Occipital lobe (tissue), 1 donor: ENCODE measurements at regions not wholly inside any gene's neighbourhood (a gene's known extent, or its start where the extent isn't known, plus 50 kb on each side); places are given as distances from the start of the nearest gene placed in this dataset.

Experiments
- DNase-seq: peaks from one replicate; lab custom pipeline; 2025; lab: John Stamatoyannopoulos, UW

- no peak for DNase-seq
Measured at GRCh38 chr3:8197384-8197783, 304.2 kb upstream of the LMCD1 start.

GRCh38 chr3:8198605-8199004 lies 303.0 kb upstream of the LMCD1 start:
- DNase-seq: no peak

DNA sequence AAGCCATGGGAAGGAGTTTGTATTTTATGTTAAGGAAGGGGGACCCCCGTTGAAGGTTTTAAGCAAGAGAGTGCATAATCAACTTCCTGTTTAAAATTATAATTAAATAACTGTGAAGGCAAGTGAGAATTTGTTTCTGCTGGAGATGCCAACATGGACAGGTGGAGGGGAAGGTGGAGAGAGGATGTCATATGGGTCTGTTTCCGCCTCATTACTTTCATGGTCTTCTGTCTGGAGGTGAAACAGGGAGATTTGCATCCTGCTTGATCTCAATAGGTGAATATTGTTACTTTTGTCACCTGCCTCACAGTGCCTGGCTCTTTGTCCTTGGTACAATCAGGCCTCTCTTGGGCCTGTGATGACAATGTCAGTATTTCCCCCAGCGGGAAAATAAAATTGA lies 300.6 kb upstream of the LMCD1 start:
- DNase-seq: no peak

DNA sequence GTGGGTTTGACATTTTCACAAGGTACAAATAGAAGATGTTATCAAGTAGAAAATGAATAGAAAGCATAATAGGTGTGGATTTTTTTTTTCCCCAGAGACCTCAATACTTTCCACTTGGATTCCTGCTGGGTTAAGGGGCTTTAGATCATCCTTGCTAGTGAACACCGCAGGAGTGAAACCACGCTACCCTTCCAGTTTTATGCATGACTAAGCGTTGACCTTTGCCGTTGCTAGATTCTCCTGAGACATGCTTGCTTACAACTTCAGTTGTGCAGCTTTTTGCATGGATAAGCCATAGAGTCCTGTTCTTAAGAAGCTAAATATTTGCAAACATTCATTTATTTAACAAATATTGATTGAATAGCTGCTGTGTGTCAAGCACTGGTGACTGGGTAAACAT lies 299.7 kb upstream of the LMCD1 start:
- no peak for DNase-seq

DNA sequence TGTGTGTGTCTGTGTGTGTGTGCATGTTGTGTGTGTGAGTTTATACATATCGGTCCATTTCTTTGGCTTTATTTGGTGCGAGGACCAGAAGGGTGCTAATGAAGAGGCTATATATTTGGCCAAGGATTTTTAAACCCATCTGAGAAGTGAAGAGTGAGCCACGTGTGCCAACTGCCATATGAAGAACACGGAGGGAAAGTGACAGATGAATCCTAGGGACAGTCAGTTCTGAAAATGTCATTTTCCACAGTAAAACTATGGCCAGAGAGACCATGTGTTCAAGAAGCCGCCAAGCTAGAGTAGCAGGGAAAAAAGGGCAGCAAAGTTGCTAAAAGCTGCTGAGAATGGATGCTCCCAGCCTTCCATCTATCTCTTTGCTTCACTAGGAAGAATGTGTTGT lies 297.3 kb upstream of the LMCD1 start:
- DNase-seq: no peak

GRCh38 chr3:8204853-8205650 lies 296.6 kb upstream of the LMCD1 start:
- DNase-seq: no peak

DNA sequence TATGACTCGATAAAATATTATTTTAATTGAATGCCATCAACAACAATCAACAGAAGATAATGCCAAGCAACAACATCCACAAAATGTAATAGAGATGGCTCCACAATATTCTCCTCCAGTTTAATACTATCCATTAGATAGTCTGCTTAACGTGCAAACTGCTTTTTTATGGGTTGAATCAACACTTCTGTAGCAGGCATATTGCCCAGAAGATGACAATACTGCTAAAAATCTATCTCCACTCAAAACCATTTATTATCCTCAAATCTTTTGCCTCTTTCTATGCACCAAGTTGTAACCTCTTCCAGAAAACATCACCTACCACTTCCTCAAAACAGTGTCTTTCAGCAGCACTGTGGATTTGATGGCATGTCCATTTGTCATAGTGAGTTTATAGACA lies 295.7 kb upstream of the LMCD1 start:
- DNase-seq: no peak

- DNase-seq: no peak
Measured at GRCh38 chr3:8206971-8207617, 294.5 kb upstream of the LMCD1 start.

- no peak for DNase-seq
Measured at GRCh38 chr3:8210882-8211341, 290.7 kb upstream of the LMCD1 start.

DNA sequence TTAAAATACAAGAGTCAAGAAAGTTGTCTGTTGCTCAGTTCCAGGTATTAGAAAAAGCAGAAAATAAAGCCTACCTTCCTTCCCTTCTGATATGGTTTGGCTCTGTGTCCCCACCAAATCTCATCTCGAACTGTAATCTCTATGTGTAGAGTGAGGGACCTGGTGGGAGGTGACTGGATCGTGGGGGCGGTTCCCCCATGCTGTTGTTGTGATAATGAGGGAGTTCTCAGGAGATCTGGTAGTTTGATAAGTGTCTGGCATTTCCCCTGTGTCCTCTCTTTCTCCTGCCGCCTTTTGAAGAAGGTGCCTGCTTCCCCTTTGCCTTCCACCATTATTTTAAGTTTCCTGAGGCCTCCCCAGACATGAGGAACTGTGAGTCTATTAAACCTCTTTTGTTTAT lies 288.8 kb upstream of the LMCD1 start:
- DNase-seq: no peak

DNA sequence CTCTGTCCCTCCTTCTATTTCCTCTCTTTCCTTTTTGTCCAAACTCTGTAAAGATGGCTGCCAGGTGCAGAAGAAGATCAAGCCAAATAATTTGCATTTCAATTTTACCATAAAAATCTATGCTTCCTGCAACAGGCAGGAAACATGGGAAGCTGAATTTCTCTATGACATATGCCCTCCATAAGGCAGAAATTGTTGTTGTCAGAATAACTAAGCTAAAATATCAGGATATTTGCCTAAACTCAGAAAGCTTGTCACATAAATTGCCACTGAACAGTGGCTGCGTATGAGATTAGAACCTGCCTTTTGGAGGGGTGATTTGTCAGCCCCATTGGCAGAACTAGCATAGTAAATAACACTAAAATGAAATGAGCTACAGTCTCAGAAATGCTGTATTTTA lies 288.3 kb upstream of the LMCD1 start:
- no peak for DNase-seq

- no peak for DNase-seq
Measured at GRCh38 chr3:8215821-8216220, 285.8 kb upstream of the LMCD1 start.

DNA sequence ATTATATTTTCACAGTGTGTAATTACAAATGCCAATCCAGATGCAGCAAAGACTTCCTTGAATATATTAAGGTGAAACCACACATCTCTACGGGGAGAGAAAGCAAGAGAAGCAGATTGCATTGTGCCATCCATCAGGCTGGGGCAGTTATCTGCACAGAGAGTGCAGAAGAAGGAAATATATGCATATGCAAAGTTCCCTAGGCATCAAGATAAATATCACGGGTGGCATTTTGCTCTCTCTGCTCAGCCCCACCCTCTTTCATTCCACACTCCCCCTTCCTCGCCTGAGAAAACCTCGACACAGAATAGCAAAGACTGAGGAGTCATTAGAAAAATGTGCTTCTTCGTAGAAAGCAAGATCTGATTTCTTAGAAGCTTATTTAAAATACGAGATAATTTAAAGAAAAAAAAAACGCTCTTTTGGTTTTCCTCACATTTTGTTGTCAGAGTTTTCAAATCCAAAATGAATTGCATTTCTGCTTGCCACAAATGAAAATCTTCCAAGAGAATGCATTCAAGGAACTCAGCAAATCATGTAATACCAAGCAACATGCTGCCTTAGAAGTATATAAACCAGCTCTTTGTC lies 283.2 kb upstream of the LMCD1 start:
- DNase-seq: no peak

GRCh38 chr3:8220291-8220690 lies 281.3 kb upstream of the LMCD1 start:
- no peak for DNase-seq

DNA sequence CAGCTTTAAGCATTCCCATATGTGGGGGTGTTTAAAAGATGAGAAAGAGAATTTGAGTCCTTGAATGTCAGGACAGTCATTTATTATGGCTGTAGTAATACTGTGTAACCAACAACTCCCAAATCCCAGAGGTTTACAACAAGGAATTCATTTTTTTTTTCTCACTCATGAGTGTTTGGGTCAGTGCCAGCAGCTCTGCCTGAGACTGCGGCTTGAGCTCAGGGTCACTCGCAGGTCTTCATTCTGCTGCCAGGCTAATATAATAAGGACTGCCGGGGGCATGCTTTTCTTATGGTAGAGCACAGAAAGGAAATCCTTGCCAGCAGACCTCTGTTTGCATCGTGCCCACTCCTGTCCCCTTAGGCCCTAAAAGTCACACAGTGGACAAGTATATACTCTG lies 277.9 kb upstream of the LMCD1 start:
- no peak for DNase-seq

- DNase-seq: no peak
Measured at GRCh38 chr3:8224941-8225340, 276.7 kb upstream of the LMCD1 start.

DNA sequence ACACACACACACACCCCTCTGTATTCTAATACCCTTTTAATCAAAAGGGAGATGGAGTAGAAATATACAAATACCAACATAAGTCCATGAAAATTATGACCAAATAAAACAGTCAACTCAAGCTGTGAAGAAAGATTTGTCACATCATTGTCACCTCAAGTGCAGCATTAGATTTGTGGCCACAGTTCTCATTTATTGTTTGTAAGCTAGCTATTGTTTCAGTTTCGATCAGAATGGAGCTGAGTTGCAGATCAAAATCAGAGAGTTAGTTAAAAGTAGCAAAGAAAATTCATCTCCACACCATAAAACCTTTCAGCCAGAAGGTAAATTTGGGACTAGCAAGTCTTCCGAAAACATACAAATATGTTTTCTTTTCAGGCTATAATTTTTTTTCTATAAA lies 267.7 kb upstream of the LMCD1 start:
- DNase-seq: no peak

DNA sequence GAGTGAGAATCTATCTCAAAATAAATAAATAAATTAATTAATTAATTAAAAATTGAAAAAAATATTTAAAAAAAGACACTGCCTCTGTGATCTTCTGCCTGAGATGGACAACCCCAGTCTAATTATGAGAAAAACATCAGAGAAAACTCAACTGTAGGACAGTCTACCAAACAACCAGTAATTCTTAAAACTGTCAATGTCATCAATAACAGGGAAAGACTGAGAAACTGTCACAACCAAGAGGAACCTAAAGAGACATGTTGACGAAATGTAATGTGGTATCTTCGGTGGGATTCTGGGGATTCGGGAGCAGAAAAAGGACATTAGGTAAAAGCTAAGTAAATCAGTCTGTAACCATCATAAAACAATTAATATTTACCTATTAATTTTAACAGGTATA lies 265.4 kb upstream of the LMCD1 start:
- no peak for DNase-seq

- no peak for DNase-seq
Measured at GRCh38 chr3:8237893-8238292, 263.7 kb upstream of the LMCD1 start.

DNA sequence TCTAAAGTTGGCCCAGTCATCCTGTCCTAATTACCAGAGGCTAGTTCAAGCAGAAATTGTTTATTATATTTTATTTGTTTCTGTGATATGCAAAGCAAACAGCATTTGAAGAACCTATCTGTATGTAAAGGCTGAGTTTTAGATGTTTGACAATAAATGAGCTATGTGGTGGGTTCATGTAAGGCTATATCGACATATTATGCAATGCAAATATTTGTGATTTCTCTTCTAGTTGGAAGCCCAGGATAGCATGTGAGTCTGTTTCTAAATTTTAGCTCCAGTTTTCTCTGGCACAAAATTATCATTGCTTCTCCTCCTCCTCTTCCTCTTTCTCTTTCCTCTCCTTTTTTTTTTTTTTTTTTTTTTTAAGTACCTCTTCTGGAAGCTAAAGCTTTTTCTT lies 263.2 kb upstream of the LMCD1 start:
- no peak for DNase-seq

DNA sequence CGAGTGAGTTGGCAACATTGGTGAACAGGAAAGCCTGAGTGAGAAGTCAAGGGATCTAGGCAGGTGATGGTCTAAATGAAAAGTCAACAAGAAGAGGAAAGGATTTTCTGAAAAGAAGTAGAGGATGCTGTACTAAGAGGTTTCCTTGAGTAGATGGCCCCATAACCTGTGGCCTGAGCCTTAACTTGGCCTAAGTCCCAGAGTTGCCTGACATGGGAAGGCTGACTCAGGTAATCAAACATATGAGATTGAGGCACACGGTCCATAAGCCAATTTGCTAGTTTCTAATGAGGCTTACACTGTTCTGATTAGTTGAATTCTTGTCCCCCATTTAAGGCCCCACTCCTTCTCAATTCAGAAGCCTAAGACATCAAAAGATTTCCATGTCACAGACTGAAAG lies 262.5 kb upstream of the LMCD1 start:
- no peak for DNase-seq

DNA sequence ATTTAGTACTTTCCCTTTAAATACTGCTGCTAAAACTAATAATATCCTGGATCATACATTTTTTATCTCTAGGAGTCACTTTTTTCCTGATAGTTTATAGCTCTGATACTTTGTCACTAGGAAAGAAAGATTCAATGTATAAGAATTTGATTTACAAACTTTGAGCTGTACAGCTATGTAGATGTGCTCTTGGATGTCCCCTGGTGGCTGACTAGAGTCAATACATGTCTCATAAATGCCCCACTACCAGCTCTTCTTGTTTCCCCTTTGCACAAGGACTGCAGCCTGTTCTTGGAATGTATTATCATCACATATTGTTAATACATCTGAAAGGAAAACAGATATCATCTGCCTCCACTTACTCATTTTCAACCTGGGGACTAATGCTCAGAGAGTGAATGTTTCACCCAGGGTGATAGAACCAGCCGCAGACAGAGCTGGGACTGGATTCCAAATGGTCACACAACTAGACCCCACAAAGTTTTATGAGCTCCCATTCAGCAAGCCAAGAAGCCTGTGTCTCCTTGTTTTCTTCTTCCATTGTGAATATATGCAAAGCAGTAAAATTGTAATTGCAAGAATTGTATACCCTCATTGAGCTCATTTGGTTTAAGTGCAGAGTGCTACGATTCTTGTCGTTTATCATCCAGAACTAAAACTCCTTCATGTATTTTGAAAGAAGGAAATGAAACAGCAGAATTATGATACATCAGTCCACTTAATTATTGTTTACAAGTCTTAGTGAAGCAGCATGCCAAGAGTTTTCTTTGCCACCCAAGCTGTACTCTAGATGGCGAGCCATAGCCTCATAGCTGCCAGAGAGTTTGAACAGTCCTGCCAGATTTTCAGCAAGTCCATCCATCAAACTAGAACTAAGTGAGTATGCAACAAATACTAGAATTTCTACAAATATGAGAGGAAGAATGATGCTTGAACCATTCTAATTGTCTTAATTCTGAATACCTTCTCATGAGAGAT lies 261.6 kb upstream of the LMCD1 start:
- no peak for DNase-seq
